MCF 10A (cell line): ENCODE measurements at regions not wholly inside any gene's neighbourhood (a gene's known extent, or its start where the extent isn't known, plus 50 kb on each side); places are given as distances from the start of the nearest gene placed in this dataset.

Source experiments
- BruUV-seq: library from RNA; stranded (reverse); fragments of 400-500 nt; replicated peaks from 2 replicates; lab custom pipeline; 2021; lab: Mats Ljungman, UMichigan
- CTCF ChIA-PET: fragments of 300-600 bp; sonication (Branson Sonifier 250); formaldehyde crosslinking; extraction: SDS; loops from one replicate; lab custom pipeline; 2021; ENCODE audit warnings: antibody characterized with exemption, inconsistent platforms; lab: Yijun Ruan, JAX
- POLR2A ChIA-PET: fragments of 300-600, 350-650 bp; sonication (Branson Sonifier 250); formaldehyde crosslinking; extraction: SDS; loops from one replicate; lab custom pipeline; 2020; ENCODE audit warnings: antibody characterized with exemption, inconsistent platforms; lab: Yijun Ruan, JAX
- DNase-seq: peaks from one replicate; pipeline ENCODE4 v3.0.0-alpha.2; 2018; ENCODE audit not compliant: unreplicated experiment
- H3K27ac Mint-ChIP-seq: one replicate; pipeline ENCODE4 v1.8.0; 2022; ENCODE audit warnings: mild to moderate bottlenecking, low read depth, mixed read lengths; ENCODE audit not compliant: unreplicated experiment
- H3K27me3 Mint-ChIP-seq: one replicate; pipeline ENCODE4 v1.8.0; 2022; ENCODE audit warnings: mixed read lengths; ENCODE audit not compliant: insufficient read depth, unreplicated experiment
- H3K36me3 Mint-ChIP-seq: one replicate; pipeline ENCODE4 v1.8.0; 2022; ENCODE audit warnings: mild to moderate bottlenecking, moderate library complexity, mixed read lengths; ENCODE audit not compliant: insufficient read depth, unreplicated experiment
- H3K4me1 Mint-ChIP-seq: one replicate; pipeline ENCODE4 v1.8.0; 2022; ENCODE audit warnings: mixed read lengths; ENCODE audit not compliant: insufficient read depth, unreplicated experiment
- H3K4me3 Mint-ChIP-seq: one replicate; pipeline ENCODE4 v1.8.0; 2022; ENCODE audit warnings: mild to moderate bottlenecking, moderate library complexity, mixed read lengths; ENCODE audit not compliant: unreplicated experiment
- H3K9me3 Mint-ChIP-seq: one replicate; pipeline ENCODE4 v1.8.0; 2022; ENCODE audit warnings: mixed read lengths; ENCODE audit not compliant: unreplicated experiment
- intact Hi-C: fragments of 100-400 bp; cut with micrococcal nuclease; formaldehyde crosslinking; loops from 2 replicates; pipeline ENCODE4 v1.14.1; 2022
- TF ChIP-seq, protein P1 (sequence below): fragments of 200-600 bp; IDR thresholded peaks from one replicate; pipeline ENCODE4 v1.8.0; 2022; ENCODE audit warnings: antibody characterized with exemption, mild to moderate bottlenecking; ENCODE audit not compliant: unreplicated experiment

DNA sequence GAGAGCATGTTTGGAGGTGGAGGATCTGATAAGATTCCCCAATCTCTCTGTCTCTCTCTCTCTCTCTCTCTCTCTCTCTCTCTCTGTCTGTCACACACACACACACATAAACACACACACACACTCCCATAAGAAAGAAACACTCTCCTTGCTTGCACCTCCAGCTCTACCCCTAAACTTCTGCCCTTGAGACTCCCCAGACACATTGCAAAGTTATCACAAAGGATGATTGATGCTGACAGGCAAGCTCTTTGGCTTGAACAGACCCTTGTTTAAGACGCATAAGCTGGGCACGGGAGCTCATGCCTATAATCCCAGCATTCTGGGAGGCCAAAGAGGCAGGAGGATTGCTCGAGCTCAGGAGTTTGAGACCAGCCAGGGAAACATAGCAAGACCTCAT is 78.2 kb downstream of the NAV1 start:
- no TSS peak for BruUV-seq
- ChIA-PET CTCF (interaction anchor here (0.7 to 0.8 kb wide), 2 partner anchors 56 to 86 kb away, joined by 5 to 7 read pairs; no protein-coding TSS in a partner anchor), POLR2A (interaction anchor here (0.7 kb wide), 1 partner anchor 35 kb away, joined by 3 read pairs; no protein-coding TSS in a partner anchor)

DNA sequence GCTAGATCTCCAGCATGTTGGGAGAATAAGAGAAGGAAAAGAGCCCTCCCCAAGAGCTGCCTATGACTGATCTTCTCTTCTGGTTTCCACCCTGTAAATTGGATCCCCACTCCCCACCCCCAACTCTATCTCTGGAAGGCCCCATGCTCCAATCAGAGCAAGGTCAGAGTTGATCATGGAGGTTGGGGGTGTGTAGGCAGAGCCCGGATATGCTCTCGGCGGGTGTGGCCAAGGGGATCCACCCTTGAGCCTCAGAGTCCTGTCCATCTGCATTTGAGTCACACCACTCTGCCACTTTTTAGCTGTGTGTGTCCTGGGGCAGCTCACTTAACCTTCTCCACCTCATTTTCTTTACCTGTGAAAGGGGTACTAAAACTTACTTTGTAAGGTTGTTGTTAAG is 79.5 kb downstream of the NAV1 start:
- ChIA-PET POLR2A (interaction anchor here (1.3 kb wide), 1 partner anchor 34 kb away, joined by 3 read pairs; no protein-coding TSS in a partner anchor), CTCF (interaction anchor here (1.4 to 2.9 kb wide), 3 partner anchors 12 to 91 kb away, joined by 4 to 10 read pairs (median 6); no protein-coding TSS in a partner anchor)
- Mint-ChIP-seq H3K9me3 (no peaks in the 10 kb centered on the region), H3K4me1 (peaks cover 23% of the 10 kb centered on the region), H3K36me3 (no peaks in the 10 kb centered on the region), H3K27me3 (no peaks in the 10 kb centered on the region), H3K4me3 (no peak overlapping the region), H3K27ac (no peak overlapping the region)
- BruUV-seq: no TSS peak
- no peak for DNase-seq
- TF ChIP-seq, protein P1, sequence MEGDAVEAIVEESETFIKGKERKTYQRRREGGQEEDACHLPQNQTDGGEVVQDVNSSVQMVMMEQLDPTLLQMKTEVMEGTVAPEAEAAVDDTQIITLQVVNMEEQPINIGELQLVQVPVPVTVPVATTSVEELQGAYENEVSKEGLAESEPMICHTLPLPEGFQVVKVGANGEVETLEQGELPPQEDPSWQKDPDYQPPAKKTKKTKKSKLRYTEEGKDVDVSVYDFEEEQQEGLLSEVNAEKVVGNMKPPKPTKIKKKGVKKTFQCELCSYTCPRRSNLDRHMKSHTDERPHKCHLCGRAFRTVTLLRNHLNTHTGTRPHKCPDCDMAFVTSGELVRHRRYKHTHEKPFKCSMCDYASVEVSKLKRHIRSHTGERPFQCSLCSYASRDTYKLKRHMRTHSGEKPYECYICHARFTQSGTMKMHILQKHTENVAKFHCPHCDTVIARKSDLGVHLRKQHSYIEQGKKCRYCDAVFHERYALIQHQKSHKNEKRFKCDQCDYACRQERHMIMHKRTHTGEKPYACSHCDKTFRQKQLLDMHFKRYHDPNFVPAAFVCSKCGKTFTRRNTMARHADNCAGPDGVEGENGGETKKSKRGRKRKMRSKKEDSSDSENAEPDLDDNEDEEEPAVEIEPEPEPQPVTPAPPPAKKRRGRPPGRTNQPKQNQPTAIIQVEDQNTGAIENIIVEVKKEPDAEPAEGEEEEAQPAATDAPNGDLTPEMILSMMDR: no peak
- intact Hi-C loops: no loop called here

More for the DNA sequence above, 78.2 kb downstream of the NAV1 start:
- H3K9me3 Mint-ChIP-seq: no peaks in the 10 kb centered on the region
- no peak overlapping the region for H3K4me3 Mint-ChIP-seq
- H3K27ac Mint-ChIP-seq: no peak overlapping the region
- peaks cover 23% of the 10 kb centered on the region for H3K4me1 Mint-ChIP-seq
- DNase-seq: no peak
- H3K27me3 Mint-ChIP-seq: no peaks in the 10 kb centered on the region
- intact Hi-C loops: no loop called here
- no peaks in the 10 kb centered on the region for H3K36me3 Mint-ChIP-seq
- TF ChIP-seq, protein P1: no peak

DNA sequence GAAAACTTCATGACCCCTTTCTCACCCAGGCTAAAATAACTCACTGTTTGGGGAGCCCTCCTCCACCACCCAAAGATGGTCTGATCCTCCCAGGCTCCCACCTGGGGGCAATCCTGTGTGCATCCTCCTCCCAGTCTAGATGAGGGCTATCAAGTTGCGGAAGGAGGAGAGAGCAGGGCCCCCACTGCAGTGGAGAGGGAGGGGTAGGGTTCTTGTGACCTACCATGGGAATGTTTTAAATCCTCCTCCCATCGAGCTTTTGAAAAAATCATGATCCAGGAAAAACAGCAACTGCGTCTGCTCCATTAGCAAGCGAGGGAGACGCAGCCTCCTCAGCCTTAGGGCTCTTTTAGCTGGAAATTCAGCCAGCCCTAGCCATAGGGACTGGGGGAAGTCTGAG is 80.0 kb downstream of the NAV1 start:
- no TSS peak for BruUV-seq
- no peaks in the 10 kb centered on the region for H3K9me3 Mint-ChIP-seq
- no peak for DNase-seq

DNA sequence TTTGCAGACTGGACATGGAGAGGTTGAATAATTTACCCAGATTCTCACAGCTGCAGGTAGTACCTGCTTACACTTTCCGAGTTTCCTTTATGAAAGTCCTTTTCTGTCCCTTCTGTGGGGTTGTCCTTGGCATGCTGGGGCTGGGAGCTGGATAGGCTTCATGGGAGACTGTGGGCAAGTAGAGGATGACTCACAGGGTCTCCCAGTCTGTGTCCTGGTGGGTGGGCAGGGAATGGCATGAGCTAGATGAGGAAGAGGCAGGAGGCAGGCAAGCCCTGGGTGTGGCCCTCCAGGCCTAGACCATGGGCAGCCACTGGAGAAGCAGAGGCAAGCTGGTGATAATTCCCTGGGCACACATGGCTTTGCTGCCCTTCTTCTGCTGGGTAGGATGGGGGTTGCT is 80.6 kb downstream of the NAV1 start:
- no peak overlapping the region for H3K4me3 Mint-ChIP-seq
- no peaks in the 10 kb centered on the region for H3K27me3 Mint-ChIP-seq
- POLR2A ChIA-PET: interaction anchor here (1.3 to 1.4 kb wide), 2 partner anchors 10 to 33 kb away, joined by 3 read pairs; no protein-coding TSS in a partner anchor
- intact Hi-C loops: no loop called here
- no peaks in the 10 kb centered on the region for H3K9me3 Mint-ChIP-seq
- TF ChIP-seq, protein P1: no peak
- no peak for DNase-seq
- no peak overlapping the region for H3K27ac Mint-ChIP-seq
- H3K4me1 Mint-ChIP-seq: peaks cover 23% of the 10 kb centered on the region
- H3K36me3 Mint-ChIP-seq: no peaks in the 10 kb centered on the region
- BruUV-seq: no TSS peak
- CTCF ChIA-PET: interaction anchor here (0.6 to 2.9 kb wide), 11 partner anchors 10 to 174 kb away, joined by 3 to 11 read pairs (median 6); no protein-coding TSS in a partner anchor

More for the DNA sequence above, 80.0 kb downstream of the NAV1 start:
- POLR2A ChIA-PET: interaction anchor here (1.3 kb wide), 1 partner anchor 34 kb away, joined by 3 read pairs; no protein-coding TSS in a partner anchor
- H3K27ac Mint-ChIP-seq: no peak overlapping the region
- intact Hi-C loops: no loop called here
- H3K27me3 Mint-ChIP-seq: no peaks in the 10 kb centered on the region
- H3K4me3 Mint-ChIP-seq: no peak overlapping the region
- peaks cover 23% of the 10 kb centered on the region for H3K4me1 Mint-ChIP-seq
- TF ChIP-seq, protein P1: no peak
- H3K36me3 Mint-ChIP-seq: no peaks in the 10 kb centered on the region
- CTCF ChIA-PET: interaction anchor here (0.6 to 2.9 kb wide), 7 partner anchors 10 to 175 kb away, joined by 4 to 11 read pairs (median 7); no protein-coding TSS in a partner anchor
